Effector memory CD4-positive, alpha-beta T cell (primary cell): ENCODE measurements at regions not wholly inside any gene's neighbourhood (a gene's known extent, or its start where the extent isn't known, plus 50 kb on each side); places are given as distances from the start of the nearest gene placed in this dataset.
"Not testable (repeated sequence)": the region's sequence is repeated elsewhere in the genome, so short reads cannot be mapped to it uniquely, and the experiment has no call there.

ENCODE experiments used
- DNase-seq, 3 donors: peaks; one replicate each; pipeline ENCODE4 v3.0.0-alpha.2; 2020
- H3K27ac ChIP-seq: 2 replicates; pipeline ENCODE4 v1.7.0; 2013; ENCODE audit warnings: mild to moderate bottlenecking, low read length, moderate library complexity; ENCODE audit not compliant: insufficient read depth, poor library complexity, severe bottlenecking
- H3K27me3 ChIP-seq: replicated peaks from 2 replicates; pipeline ENCODE4 v1.7.0; 2013; ENCODE audit warnings: mild to moderate bottlenecking, low read length; ENCODE audit not compliant: insufficient read depth, control insufficient read depth, poor library complexity, severe bottlenecking
- H3K36me3 ChIP-seq: 2 replicates; pipeline ENCODE4 v1.7.0; 2013; ENCODE audit warnings: mild to moderate bottlenecking, low read length, moderate library complexity; ENCODE audit not compliant: control insufficient read depth, insufficient read depth
- H3K4me1 ChIP-seq: 2 replicates; pipeline ENCODE4 v1.7.0; 2013; ENCODE audit warnings: low read length, mild to moderate bottlenecking; ENCODE audit not compliant: control insufficient read depth, insufficient read depth, poor library complexity, severe bottlenecking
- H3K4me3 ChIP-seq: 2 replicates; pipeline ENCODE4 v1.7.0; 2013; ENCODE audit warnings: low read length, low read depth, mild to moderate bottlenecking; ENCODE audit not compliant: insufficient read depth, poor library complexity, severe bottlenecking
- H3K9me3 ChIP-seq: 2 replicates; pipeline ENCODE4 v1.7.0; 2013; ENCODE audit warnings: mild to moderate bottlenecking, low read length, moderate library complexity; ENCODE audit not compliant: control insufficient read depth

DNA sequence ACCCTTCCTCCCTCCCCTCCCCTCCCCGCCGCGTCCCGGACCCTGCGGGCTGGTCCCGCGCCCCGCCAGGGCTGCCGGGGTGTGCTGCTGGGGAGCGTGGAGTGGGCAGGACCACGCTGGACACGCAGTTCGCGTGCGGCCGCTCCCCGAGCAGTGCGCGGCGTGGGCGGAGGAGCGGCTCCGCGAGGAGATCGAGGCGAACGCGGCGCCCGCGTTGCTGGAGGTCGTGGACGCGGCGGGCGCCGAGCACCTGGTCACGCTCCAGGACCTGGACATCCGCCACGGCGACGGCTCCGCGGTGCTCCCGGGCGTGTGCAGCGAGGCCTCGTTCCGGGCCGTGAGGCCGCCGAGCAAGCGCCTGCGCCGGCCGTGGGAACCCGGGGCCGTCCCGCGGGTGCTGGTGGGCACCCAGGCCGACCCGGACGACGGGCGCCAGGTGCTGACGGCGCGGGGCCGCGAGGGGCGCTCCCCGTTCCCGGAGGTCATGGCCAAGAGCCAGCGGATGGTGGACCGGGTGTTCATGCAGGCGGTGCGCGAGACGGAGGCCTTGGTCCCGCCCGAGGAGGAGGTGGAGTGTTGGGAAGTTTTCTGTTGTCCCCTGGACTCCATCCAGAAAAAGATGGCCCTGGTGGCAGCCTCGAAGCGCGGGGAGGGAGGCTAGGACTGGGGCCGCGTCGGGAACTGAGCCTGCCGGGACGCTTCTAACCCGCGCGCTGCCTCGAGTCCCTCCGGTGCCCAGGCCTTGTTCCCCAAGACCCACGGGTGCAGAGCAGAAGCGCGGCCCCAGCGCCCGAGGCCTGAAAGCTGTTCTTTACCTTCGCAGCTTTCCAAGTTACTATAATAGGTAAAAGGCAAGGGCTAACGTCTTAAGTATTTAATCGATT is 54.7 kb upstream of the EIF5 start:
- Histone ChIP-seq H3K36me3 (no peaks in the 10 kb centered on the region), H3K4me3 (no peak overlapping the region)

DNA sequence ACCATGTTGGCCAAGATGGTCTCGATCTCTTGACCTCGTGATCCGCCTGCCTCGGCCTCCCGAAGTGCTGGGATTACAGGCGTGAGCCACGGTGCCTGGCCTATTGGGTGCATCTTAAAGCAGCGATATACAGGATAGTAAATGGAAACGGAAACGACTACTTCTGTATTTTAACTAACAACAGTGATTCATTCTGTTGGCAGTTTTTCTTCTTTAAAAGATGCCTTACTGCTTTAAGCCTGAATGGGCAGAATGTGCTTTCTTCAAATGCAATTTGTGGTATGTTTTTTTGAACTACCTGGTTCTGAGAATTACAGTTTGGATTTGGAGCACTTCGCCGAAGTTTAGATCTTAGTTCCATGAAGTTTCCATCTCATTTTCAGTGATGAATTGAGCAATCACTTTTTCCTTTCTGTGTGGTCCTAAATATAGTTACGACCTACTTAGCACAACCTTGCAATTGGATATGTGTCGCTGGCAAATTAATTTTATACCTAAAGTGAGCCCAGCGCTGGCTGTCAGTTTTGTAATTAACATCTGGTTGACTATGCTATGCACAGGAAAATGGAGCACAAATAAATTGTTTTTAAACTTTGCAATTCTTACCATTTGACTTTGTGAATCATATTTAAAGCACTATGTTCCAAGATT is 53.6 kb upstream of the EIF5 start:
- no peak overlapping the region for H3K4me3 ChIP-seq
- no peaks in the 10 kb centered on the region for H3K36me3 ChIP-seq
- DNase-seq, result no peak
- H3K27ac ChIP-seq, result no peak overlapping the region
- no peaks in the 10 kb centered on the region for H3K9me3 ChIP-seq
- peaks cover 8% of the 10 kb centered on the region for H3K4me1 ChIP-seq
- peaks cover 28% of the 10 kb centered on the region for H3K27me3 ChIP-seq

More for the DNA sequence above, 54.7 kb upstream of the EIF5 start:
- Histone ChIP-seq H3K4me1 (peaks cover 8% of the 10 kb centered on the region), H3K27ac (no peak overlapping the region), H3K9me3 (no peaks in the 10 kb centered on the region), H3K27me3 (peaks cover 28% of the 10 kb centered on the region)
- no peak for DNase-seq

- Histone ChIP-seq H3K36me3 (no peaks in the 10 kb centered on the region), H3K4me1 (peaks cover 8% of the 10 kb centered on the region), H3K27ac (no peak overlapping the region), H3K9me3 (no peaks in the 10 kb centered on the region), H3K4me3 (no peak overlapping the region), H3K27me3 (peaks cover 28% of the 10 kb centered on the region)
- no peak for DNase-seq
Measured at GRCh38 chr14:103281496-103282231, 52.4 kb upstream of the EIF5 start.

DNA sequence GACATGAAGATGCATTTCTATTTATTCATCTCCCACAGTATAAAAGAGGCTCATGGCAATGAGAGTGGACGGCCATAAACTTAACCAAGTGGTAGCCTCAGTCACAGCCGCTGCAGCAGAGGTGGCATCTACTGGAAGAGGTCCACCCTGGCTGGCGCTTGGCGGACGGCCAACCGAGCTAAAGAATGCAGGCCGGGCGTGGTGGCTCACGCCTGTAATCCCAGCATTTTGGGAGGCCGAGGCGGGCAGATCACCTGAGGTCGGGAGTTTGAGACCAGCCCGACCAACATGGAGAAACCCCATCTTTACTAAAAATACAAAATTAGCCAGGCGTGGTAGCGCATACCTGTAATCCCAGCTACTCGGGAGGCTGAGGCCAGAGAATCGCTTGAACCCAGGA is 51.7 kb upstream of the EIF5 start:
- not testable (repeated sequence) for DNase-seq, H3K4me1 ChIP-seq, H3K4me3 ChIP-seq, H3K27ac ChIP-seq, H3K36me3 ChIP-seq, H3K9me3 ChIP-seq
- peaks cover 28% of the 10 kb centered on the region for H3K27me3 ChIP-seq

- Histone ChIP-seq H3K9me3 (no peaks in the 10 kb centered on the region), H3K27ac (no peak overlapping the region), H3K27me3 (peaks cover 22% of the 10 kb centered on the region), H3K4me1 (peaks cover 8% of the 10 kb centered on the region), H3K4me3 (no peak overlapping the region), H3K36me3 (no peaks in the 10 kb centered on the region)
- no peak for DNase-seq
Measured at GRCh38 chr14:103282932-103283331, 51.1 kb upstream of the EIF5 start.

DNA sequence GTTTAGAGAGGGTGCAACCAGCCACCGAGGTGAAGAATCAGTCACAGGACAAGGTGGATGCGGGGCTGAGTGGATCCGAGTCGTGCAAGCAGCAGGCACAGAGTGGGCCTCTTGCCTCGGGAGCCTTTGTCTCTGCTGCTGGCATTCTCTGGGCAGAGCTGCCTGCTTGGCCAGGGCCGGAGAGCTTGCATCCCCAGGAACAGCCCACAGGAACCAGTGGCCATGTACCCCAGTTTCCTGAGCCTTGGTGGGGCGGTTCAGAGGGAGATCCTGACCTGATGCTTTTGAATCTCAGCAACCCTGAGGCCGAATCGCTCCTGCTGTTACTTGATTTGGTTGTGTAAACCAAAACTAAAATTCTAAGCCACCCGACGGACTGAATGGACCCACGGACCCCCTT is 50.1 kb upstream of the EIF5 start:
- Histone ChIP-seq H3K27ac (no peak overlapping the region), H3K4me3 (no peak overlapping the region), H3K27me3 (peaks cover 20% of the 10 kb centered on the region), H3K4me1 (peaks cover 8% of the 10 kb centered on the region), H3K9me3 (no peaks in the 10 kb centered on the region), H3K36me3 (no peaks in the 10 kb centered on the region)
- no peak for DNase-seq
